HG02870 (cell line): ENCODE measurements at regions not wholly inside any gene's neighbourhood (a gene's known extent, or its start where the extent isn't known, plus 50 kb on each side); places are given as distances from the start of the nearest gene placed in this dataset.
"Not testable (repeated sequence)": the region's sequence is repeated elsewhere in the genome, so short reads cannot be mapped to it uniquely, and the experiment has no call there.

Source experiments
- ATAC-seq: cut with Tn5 transposase; IDR thresholded peaks from one replicate; pipeline ENCODE4 v1.9.1; 2021; ENCODE audit warnings: mild to moderate bottlenecking, moderate library complexity; ENCODE audit not compliant: unreplicated experiment

DNA sequence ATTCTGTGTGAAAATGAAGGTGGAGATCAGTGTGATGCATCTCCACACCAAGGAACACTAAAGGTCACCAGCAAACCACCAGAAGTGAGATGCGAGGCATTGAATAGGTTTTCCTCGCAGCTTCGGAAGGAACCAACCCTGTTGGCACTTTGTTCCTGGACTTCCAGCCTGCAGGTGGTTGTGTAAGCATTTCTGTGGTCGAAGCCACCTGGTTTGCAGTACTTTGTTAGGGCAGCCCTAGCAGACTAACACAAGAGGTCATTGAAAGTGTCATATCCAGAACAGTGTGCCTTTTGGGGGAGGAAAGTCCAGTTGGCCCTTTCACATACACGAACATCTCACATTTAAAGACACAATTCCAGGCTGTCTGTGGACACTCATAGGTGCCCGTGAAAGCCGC, 237.2 kb upstream of the PLGLB1 start:
- not testable (repeated sequence) for ATAC-seq

- not testable (repeated sequence) for ATAC-seq
These were observed 240.6 kb upstream of the PLGLB1 start for GRCh38 chr2:87262184-87262702.

- not testable (repeated sequence) for ATAC-seq
These were observed 242.3 kb upstream of the PLGLB1 start for GRCh38 chr2:87263868-87264518.

DNA sequence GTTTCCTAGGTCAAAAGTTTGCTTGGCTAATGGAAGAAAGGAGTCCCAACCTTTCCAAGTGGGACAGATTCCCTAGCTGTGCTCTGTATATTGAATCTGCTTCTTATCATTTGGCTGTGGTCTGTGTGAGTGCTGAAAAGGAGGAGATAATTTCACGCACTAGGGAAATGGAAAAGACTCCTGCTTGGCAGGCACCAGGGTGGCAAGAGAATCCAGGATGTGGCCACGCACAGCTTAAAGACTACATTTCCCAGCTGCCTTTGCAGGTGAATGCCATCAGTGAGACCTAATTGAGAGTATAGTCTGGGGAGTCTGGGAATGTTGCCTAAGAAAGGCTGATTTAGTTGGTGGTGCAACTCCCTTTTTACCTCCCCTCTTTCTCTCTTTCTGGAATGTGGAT, 253.5 kb upstream of the PLGLB1 start:
- ATAC-seq, result not testable (repeated sequence)

DNA sequence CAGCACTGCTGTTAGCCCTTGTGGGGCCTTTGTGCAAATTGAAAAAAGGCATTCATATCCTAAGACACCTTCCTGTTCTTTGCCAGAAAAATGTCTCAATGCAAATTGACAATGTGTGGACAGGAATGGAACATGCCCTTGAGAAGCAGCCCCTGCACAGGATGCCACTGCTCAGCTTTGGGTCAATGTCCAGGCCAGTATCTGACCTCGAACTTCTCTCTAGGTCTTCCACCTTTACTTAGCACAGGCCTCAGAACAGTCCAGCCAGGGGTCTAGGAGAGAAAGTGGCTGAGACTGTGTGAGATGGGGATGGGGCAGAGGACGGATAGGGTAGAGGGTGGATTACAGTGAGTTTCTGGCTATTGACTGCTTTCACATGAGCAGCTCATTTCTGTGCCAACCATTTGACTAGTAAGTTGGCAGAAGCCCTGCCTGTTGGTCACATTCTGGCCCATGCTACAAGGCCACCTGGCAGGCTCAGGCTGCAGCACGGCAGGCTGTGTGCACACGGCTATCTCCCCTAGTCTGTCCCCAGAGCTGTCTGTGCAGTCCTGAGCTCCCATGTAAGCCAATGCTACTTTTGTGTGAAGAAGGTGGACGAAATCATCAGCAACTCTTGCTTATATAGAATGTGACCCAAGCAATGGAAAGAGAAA, 254.5 kb upstream of the PLGLB1 start:
- not testable (repeated sequence) for ATAC-seq

GRCh38 chr2:87276673-87277072, 255.0 kb upstream of the PLGLB1 start:
- not testable (repeated sequence) for ATAC-seq

GRCh38 chr2:87277734-87278133, 256.1 kb upstream of the PLGLB1 start:
- not testable (repeated sequence) for ATAC-seq

- not testable (repeated sequence) for ATAC-seq
These were observed 259.1 kb upstream of the PLGLB1 start for GRCh38 chr2:87280596-87281355.

DNA sequence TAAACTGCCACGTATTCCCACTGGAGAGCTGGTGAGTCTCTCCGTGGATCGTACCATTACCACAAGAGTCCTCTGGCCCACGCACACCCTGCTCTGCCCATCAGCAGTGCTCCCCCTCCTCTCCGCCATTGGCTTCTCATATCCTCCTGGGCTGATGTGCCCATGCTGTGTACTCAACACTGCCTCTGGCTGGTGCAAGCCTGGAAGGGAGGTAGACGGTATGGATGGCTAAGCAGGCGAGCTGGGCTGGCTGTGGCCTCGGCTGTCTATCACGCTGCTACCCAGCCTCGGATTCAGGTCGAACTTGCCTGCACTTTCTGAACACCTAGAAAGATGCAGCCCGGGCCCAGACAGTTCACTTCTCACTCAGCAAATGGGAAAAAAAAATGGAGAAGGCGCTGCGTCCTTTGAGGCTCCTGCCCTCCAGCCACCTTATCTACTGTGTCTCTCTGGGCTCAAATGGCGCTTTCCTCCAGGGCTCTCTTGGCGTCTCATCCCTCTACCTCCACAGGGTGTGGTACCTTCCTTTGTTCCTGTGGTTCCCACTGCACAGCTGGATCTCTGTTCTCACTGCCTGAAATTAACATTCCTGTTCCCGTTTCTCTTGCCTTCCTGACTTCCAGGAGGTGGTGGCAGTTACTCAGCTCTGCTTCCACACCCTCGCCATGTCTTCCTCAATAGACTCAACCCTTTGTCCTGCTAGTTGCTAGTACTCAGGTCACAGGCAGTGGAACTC, 262.3 kb upstream of the PLGLB1 start:
- ATAC-seq, result not testable (repeated sequence)

DNA sequence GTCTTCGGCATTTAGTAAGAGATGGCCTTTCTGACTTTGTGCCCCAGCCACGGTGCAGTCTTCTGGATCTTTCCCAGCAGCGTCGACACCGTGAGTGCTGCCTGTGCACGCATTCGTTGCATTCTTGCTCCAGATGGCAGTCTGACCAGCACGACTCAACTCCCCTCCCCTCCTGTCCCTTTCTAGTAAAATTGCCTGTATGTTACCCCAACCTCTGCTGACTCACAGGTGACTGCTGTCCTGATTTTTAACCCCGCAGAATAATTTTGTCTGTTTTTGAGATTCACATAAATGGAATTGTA, 262.8 kb upstream of the PLGLB1 start:
- ATAC-seq, result not testable (repeated sequence)

DNA sequence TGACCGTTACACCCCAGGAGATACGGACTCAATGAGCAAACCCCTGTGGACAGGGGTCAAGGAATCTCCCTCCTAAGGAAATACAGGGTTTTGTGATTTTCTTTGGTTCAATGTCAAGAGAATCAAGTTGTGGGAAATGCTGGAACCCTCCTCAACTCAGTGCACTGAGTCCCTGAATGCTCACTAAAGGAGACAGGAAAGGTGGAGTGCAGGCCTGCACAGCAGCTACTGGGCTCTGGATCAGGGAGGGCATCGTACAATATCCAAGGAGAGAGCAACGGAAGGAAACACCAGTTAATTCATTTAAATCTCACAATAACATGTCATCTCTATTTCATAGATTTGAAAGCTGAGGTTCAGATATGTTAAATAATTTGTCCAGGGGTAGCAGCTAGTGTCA, 263.5 kb upstream of the PLGLB1 start:
- not testable (repeated sequence) for ATAC-seq

GRCh38 chr2:87290566-87291307, 269.1 kb upstream of the PLGLB1 start:
- peak; percentile 96 for ATAC-seq

DNA sequence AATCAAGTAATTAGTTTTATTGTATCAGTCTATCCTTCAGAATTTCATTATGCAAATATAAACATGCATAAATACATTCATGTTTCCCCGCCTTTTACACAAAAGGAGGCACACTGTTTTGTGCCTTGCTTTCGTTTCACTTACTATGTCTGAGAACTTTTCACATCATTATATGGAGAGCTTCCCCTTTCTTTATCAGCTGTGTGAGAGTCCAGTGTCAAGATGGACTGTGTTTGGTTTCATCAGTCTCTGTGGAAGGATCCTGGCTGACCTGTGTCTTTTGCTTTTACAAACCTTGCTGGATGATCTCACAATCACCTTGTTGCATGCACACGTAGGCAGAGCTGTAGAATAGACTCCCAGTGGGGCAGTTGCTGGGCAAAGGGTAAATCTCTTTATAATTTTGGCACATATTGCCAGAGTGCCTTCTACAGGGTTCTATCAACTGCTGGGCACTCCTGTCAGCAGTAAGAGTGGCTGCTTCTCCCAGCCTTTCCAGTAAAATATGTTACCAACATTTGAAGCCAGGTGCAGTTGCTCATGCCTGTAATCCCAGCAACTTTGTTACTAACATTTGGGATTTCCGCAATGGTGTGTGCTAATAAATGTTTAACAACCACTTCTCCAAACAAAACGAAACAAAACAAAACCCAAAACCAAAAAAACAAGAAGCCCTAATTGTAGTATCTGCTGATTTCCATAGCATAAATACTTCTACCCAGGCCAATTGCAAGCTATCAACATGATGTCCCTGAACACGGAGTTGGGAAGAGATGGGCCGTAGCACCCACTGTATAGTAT, 270.0 kb upstream of the PLGLB1 start:
- not testable (repeated sequence) for ATAC-seq

- not testable (repeated sequence) for ATAC-seq
These were observed 272.4 kb upstream of the PLGLB1 start for GRCh38 chr2:87293931-87294594.

DNA sequence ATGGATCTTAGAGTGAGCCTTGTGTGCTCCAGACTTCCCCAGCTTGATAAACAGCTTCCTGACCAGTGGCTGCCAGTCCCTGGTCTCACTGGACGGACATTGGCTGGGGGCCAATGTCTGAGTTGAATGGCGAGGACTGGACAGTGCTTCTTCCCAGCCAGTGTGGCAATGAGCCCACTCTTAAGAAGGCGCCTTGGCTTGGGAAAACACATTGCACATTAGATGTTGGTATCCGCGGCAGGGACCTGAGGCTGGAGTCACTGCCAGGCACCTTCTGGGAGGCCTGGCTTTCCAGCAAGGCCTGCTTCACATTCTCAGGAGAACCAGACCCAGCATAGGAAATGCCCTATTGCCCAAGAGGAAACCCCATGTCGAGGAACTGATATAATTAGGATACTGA, 273.5 kb upstream of the PLGLB1 start:
- ATAC-seq, result not testable (repeated sequence)

DNA sequence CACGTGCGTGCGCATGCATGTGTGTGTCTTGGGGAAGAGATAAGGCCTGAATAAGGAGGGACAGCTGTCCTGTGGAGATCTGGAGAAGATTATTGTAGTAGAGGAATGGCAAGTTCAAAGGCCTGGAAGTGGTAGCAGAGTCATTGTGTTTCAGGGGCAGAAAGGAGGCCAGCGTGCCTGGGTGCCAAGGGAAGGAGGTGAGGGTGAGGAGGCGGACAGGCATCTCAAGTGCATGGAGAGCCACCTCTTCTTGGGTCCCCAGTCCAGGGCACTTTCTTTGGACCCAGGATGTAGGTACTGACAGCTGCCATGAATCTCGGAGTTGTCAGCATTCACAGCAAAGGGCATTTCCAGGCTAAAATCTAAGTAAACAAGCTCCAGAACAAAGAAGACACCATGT, 279.7 kb upstream of the PLGLB1 start:
- not testable (repeated sequence) for ATAC-seq

- ATAC-seq, result not testable (repeated sequence)
These were observed 280.2 kb upstream of the PLGLB1 start for GRCh38 chr2:87301871-87302270.

DNA sequence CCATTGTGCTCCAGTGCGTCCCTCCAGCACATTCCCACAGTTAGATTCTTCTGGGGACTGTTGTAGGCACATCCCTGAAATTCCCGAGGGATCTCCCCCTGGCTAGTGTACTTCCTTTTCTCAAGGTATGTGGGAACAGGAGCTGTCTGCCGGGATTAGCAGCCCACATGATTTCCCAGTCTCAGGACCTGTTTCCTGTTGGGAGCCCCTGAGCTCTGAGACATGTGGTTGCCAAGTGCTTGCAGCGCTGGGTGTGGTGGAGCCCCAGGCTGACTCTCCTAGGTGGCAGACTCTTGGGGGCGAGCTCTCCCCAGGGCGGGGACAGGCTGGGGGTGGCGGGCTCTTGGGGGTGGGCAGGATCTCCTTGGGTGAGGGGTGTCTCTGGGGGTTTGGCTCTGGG, 287.0 kb upstream of the PLGLB1 start:
- not testable (repeated sequence) for ATAC-seq

- ATAC-seq, result not testable (repeated sequence)
These were observed 288.1 kb upstream of the PLGLB1 start for GRCh38 chr2:87309785-87310184.
